Ovary (tissue), 7 donors: ENCODE measurements at regions not wholly inside any gene's neighbourhood (a gene's known extent, or its start where the extent isn't known, plus 50 kb on each side); places are given as distances from the start of the nearest gene placed in this dataset.

ENCODE experiments used
- DNase-seq, 5 donors: peaks; one replicate each; pipeline ENCODE4 v3.0.0-alpha.2; 2019 to 2020
- H3K27ac ChIP-seq, 2 donors: fragments of 200-600 bp; one replicate each; pipeline versions ENCODE4 v1.5.1 to v1.8.0; 2019 to 2022
- H3K27me3 ChIP-seq: fragments of 200-600 bp; one replicate; pipeline ENCODE4 v1.8.0; 2022
- H3K36me3 ChIP-seq: fragments of 200-600 bp; sonication (generic); one replicate; pipeline ENCODE4 v1.5.1; 2019
- H3K4me1 ChIP-seq: one replicate; pipeline ENCODE4 v1.8.1; 2013; ENCODE audit warnings: mild to moderate bottlenecking, moderate library complexity; ENCODE audit not compliant: insufficient read depth
- H3K4me3 ChIP-seq: fragments of 200-600 bp; sonication (generic); one replicate; pipeline ENCODE4 v1.5.1; 2017
- H3K9me3 ChIP-seq, 2 donors: fragments of 200-600 bp in 1 of 2; sonication (generic) in 1 of 2; one replicate each; pipeline versions ENCODE4 v1.5.1 to v1.8.1; 2013 to 2019; ENCODE audit warnings: mild to moderate bottlenecking in 1 of 2, moderate library complexity in 1 of 2
- EP300 ChIP-seq: sonication (generic); formaldehyde crosslinking; IDR thresholded peaks from one replicate; pipeline ENCODE4 v1.6.1; 2017; ENCODE audit warnings: antibody characterized with exemption
- POLR2A ChIP-seq: fragments of 450-650 bp; IDR thresholded peaks from one replicate; pipeline ENCODE4 v1.6.1; 2017; ENCODE audit warnings: antibody characterized with exemption, mild to moderate bottlenecking, moderate library complexity
- WGBS, 3 donors: extraction: QIAGEN DNeasy Blood & Tissue Kit in 1 of 3; methylation state at CpG; one replicate each; pipeline versions ENCODE4 v1.1.5 to v1.1.7; 2013 to 2017; 5-methylcytosine and 5-hydroxymethylcytosine counted together
- intact Hi-C, 4 donors: fragments of 100-400 bp; cut with DNase I; formaldehyde crosslinking; loops; one replicate each; pipeline versions ENCODE4 v1.11.0 to v1.15.1; 2022 to 2023
- TF ChIP-seq, protein P1 (sequence below), 3 donors: fragments of 450-650 bp in 2 of 3; fragments of 200-600 bp in 1 of 3; IDR thresholded peaks; one replicate each; pipeline versions ENCODE4 v1.5.1 to v1.8.0; 2016 to 2022; ENCODE audit warnings: antibody characterized with exemption in 3 of 3, mild to moderate bottlenecking in 1 of 3
- donor health status: DM: no; HTN: no; CAD: no; lungs with moderate emphysema.
- donor health status: DM: no; HTN: no; CAD: no.
- donor health status: Bipolar disorder and iron deficiency.
- donor health status: DM: no; HTN: no; CAD: no.
- donor health status: DM: yes; HTN: yes; CAD: no.

DNA sequence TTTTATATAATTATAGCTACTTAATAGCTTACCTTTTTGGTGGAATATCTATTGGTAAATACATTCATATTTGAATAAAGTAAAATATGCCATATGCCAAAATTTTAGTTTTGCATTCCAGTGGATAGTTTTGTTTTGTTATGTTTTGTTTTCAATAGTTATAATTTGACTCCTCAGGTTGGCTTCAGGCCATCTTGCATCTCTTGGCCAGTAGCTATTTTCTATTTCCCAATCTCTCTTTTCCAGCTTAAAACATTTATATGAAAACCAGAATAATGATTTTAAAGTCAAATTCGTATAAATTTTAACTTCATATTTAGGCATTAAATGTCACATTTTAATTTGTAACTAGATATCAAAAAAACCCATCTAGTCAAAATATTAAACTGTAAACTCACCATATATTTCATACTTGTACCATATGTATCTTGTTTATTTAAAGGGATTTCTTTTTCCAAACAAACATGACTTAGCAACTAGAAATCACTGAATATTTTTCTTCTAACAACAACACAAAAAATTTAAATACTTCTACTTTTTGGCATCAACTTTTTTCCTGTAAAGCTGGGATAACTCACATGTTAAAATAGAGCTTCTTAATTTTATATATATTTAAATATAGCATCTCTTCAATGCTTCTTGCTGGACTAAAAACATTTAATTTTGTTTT is 1209.6 kb downstream of the PCDH7 start:
- no peaks in the 10 kb centered on the region for H3K4me1 ChIP-seq
- 8 to 23% (median 9%) methylated on average over 1 of the region's 1 CpG for WGBS, 3 donors
- no peak for DNase-seq
- H3K4me3 ChIP-seq = no peak overlapping the region
- no peaks in the 10 kb centered on the region for H3K27me3 ChIP-seq
- intact Hi-C loops = no loop called here
- TF ChIP-seq POLR2A (no peak), EP300 (no peak)
- TF ChIP-seq, protein P1, sequence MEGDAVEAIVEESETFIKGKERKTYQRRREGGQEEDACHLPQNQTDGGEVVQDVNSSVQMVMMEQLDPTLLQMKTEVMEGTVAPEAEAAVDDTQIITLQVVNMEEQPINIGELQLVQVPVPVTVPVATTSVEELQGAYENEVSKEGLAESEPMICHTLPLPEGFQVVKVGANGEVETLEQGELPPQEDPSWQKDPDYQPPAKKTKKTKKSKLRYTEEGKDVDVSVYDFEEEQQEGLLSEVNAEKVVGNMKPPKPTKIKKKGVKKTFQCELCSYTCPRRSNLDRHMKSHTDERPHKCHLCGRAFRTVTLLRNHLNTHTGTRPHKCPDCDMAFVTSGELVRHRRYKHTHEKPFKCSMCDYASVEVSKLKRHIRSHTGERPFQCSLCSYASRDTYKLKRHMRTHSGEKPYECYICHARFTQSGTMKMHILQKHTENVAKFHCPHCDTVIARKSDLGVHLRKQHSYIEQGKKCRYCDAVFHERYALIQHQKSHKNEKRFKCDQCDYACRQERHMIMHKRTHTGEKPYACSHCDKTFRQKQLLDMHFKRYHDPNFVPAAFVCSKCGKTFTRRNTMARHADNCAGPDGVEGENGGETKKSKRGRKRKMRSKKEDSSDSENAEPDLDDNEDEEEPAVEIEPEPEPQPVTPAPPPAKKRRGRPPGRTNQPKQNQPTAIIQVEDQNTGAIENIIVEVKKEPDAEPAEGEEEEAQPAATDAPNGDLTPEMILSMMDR (IDR thresholded peaks at IDR 0.05) = no peak
- no peaks in the 10 kb centered on the region for H3K36me3 ChIP-seq
- no peak overlapping the region for H3K27ac ChIP-seq
- H3K9me3 ChIP-seq = no peaks in the 10 kb centered on the region

DNA sequence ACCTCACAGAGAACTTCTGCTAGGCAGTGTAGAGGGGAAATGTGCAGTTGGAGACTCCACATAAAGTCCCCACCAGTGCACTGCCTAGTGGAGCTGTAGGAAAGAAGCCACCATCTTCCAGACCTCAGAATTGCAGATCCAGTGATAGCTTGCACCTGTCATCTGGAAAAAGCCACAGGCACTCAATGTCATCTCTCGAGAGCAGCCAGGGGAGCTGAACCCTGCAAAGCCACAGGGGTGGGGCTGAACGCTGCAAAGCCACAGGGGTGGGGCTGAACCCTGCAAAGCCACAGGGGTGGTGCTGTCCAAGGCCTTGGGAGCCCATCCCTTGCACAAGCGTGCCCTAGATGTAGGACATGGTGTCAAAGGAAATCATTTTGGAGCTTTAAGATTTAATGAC is 1226.3 kb downstream of the PCDH7 start:
- Histone ChIP-seq H3K9me3 (no peaks in the 10 kb centered on the region), H3K27me3 (no peaks in the 10 kb centered on the region), H3K36me3 (no peaks in the 10 kb centered on the region), H3K27ac (no peak overlapping the region), H3K4me3 (no peak overlapping the region), H3K4me1 (no peaks in the 10 kb centered on the region)
- no peak for DNase-seq
- no peak for TF ChIP-seq EP300
- no peak for TF ChIP-seq POLR2A
- TF ChIP-seq, protein P1 (IDR thresholded peaks at IDR 0.05) = no peak
- intact Hi-C loops = no loop called here
- WGBS, 3 donors = 29 to 45% (median 42%) methylated on average over 2 to 3 of the region's 3 CpGs

DNA sequence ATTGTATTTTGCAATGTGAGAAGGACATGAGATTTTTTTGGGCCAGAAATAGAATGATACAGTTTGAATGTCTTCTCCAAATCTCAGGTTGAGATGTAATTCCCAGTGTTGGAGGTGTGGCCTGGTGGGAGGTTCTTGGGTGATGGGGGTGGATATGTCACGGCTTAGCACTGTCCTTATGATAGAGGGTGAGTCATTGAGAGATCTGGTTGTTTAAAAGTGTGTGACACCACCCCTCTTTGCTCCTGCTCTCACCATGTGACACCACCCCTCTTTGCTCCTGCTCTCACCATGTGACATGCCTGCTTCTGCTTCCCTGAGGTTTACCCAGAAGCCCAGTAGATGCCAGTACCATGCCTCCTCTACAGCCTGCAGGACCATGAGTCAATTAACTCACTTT is 1226.9 kb downstream of the PCDH7 start:
- WGBS, 3 donors = 82 to 94% (median 89%) methylated on average over 1 of the region's 1 CpG
- Histone ChIP-seq H3K27me3 (no peaks in the 10 kb centered on the region), H3K4me1 (no peaks in the 10 kb centered on the region), H3K9me3 (no peaks in the 10 kb centered on the region), H3K4me3 (no peak overlapping the region), H3K27ac (no peak overlapping the region), H3K36me3 (no peaks in the 10 kb centered on the region)
- TF ChIP-seq EP300 (no peak), POLR2A (no peak)
- TF ChIP-seq, protein P1 (IDR thresholded peaks at IDR 0.05) = no peak
- intact Hi-C loops = no loop called here
- DNase-seq = no peak

DNA sequence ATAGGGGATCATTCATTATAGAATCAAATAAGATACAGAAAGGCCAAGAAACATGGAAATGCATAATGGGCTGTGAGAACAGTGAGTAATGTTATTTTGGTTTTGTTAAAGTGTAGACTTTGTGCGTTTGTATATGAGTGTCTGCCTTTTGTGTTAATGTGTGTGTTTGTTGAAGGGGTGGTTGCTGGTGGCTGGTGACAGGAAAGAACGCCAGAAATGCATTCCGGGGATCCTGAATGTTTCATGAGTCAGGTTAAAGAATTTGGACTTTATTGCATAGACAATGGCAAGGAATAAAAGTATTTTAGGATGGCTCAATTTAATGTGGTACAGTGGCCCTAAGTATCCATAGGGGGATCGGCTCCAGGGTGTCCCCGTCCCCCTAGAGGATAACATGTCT is 1228.9 kb downstream of the PCDH7 start:
- no peaks in the 10 kb centered on the region for H3K36me3 ChIP-seq
- no peak for DNase-seq
- H3K27ac ChIP-seq = no peak overlapping the region
- no peak overlapping the region for H3K4me3 ChIP-seq
- no peaks in the 10 kb centered on the region for H3K27me3 ChIP-seq
- TF ChIP-seq, protein P1 (IDR thresholded peaks at IDR 0.05) = no peak
- TF ChIP-seq EP300 (no peak), POLR2A (no peak)
- WGBS, 3 donors = 90 to 93% (median 90%) methylated on average over 5 of the region's 5 CpGs
- H3K4me1 ChIP-seq = no peaks in the 10 kb centered on the region
- H3K9me3 ChIP-seq = no peaks in the 10 kb centered on the region
- intact Hi-C loops = no loop called here
